OCI-LY3 (cell line): ENCODE measurements at regions not wholly inside any gene's neighbourhood (a gene's known extent, or its start where the extent isn't known, plus 50 kb on each side); places are given as distances from the start of the nearest gene placed in this dataset.

Source experiments
- H2AFZ ChIP-seq: fragments of 200-600, 300-600 bp; shearing (Covaris generic); 2 replicates; pipeline ENCODE4 v1.6.0; 2014; ENCODE audit warnings: antibody characterized with exemption, low read depth, low read length
- H3K27ac ChIP-seq: fragments of 200-600, 300-600 bp; sonication (generic); 2 replicates; pipeline ENCODE4 v1.5.1; 2014; ENCODE audit warnings: mild to moderate bottlenecking, low read length, moderate library complexity, mixed read lengths
- H3K27me3 ChIP-seq: fragments of 200-600, 300-600 bp; sonication (generic); 2 replicates; pipeline ENCODE4 v1.6.1; 2014; ENCODE audit warnings: low read depth, low read length, mixed read lengths
- H3K36me3 ChIP-seq: fragments of 200-600, 300-600 bp; sonication (generic); replicated peaks from 2 replicates; pipeline ENCODE3; 2014; ENCODE audit warnings: low read depth, low read length, mixed read lengths
- H3K4me1 ChIP-seq: fragments of 300-600, 200-600 bp; sonication (generic); 2 replicates; pipeline ENCODE4 v1.6.1; 2014; ENCODE audit warnings: low read length, mixed read lengths
- H3K4me2 ChIP-seq: fragments of 200-600, 300-600 bp; sonication (generic); 2 replicates; pipeline ENCODE4 v1.6.1; 2014; ENCODE audit warnings: low read length, mixed read lengths
- H3K4me3 ChIP-seq: fragments of 300-600, 200-600 bp; sonication (generic); 2 replicates; pipeline ENCODE4 v1.5.1; 2014; ENCODE audit warnings: antibody characterized with exemption, mild to moderate bottlenecking, low read length, moderate library complexity
- H3K79me2 ChIP-seq: fragments of 300-600, 200-600 bp; shearing (Covaris generic); 2 replicates; pipeline ENCODE4 v1.6.1; 2014; ENCODE audit warnings: mild to moderate bottlenecking, low read length, mixed read lengths
- H3K9ac ChIP-seq: fragments of 300-600, 200-600 bp; shearing (Covaris generic); 2 replicates; pipeline ENCODE4 v1.6.0; 2014; ENCODE audit warnings: mild to moderate bottlenecking, low read length, moderate library complexity
- H3K9me3 ChIP-seq: fragments of 200-600, 300-600 bp; shearing (Covaris generic); 2 replicates; pipeline ENCODE4 v1.6.1; 2014; ENCODE audit warnings: low read length, mixed read lengths; ENCODE audit not compliant: insufficient read depth
- H4K20me1 ChIP-seq: fragments of 200-600, 300-600 bp; sonication (generic); 2 replicates; pipeline ENCODE4 v1.6.1; 2016; ENCODE audit warnings: low read length, mixed read lengths; ENCODE audit not compliant: insufficient read depth
- EZH2phosphoT487 ChIP-seq: fragments of 200-600 bp; shearing (Covaris generic); IDR thresholded peaks from 2 replicates; pipeline ENCODE4 v1.6.1; 2018; ENCODE audit warnings: antibody characterized with exemption, mixed run types, low read depth
- TF ChIP-seq, protein P1 (sequence below): fragments of 200-600, 300-600 bp; sonication (generic); IDR thresholded peaks from 2 replicates; pipeline ENCODE4 v1.5.1; 2014; ENCODE audit warnings: antibody characterized with exemption, low read length, low read depth

DNA sequence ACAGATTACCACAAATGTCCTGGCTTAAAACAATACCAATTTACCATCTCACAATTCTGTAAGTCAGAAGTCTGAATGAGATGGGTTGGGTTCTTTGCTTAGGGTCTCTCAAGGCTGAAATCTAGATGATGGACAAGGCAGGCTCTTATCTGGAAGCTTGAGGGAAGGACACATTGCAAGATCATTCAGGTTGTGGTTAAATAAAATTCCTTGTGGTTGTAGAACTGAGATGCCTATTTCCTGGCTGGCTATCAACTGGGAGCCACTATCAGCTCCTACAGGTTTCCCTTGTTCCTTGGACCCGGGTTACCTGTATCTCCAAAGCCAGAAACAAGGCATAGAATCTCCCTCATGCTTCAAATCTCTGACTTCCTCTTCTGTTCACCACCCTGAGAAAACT, 148.4 kb downstream of the MDFIC start:
- Histone ChIP-seq H3K4me3 (no peak overlapping the region), H3K4me1 (peaks cover 36% of the 10 kb centered on the region), H3K36me3 (no peaks in the 10 kb centered on the region), H2AFZ (no peak overlapping the region), H3K27me3 (no peaks in the 10 kb centered on the region), H4K20me1 (no peaks in the 10 kb centered on the region), H3K79me2 (no peaks in the 10 kb centered on the region), H3K27ac (no peak overlapping the region), H3K9me3 (no peaks in the 10 kb centered on the region), H3K9ac (no peak overlapping the region), H3K4me2 (no peak overlapping the region)
- TF ChIP-seq EZH2phosphoT487, result no peak
- TF ChIP-seq, protein P1, sequence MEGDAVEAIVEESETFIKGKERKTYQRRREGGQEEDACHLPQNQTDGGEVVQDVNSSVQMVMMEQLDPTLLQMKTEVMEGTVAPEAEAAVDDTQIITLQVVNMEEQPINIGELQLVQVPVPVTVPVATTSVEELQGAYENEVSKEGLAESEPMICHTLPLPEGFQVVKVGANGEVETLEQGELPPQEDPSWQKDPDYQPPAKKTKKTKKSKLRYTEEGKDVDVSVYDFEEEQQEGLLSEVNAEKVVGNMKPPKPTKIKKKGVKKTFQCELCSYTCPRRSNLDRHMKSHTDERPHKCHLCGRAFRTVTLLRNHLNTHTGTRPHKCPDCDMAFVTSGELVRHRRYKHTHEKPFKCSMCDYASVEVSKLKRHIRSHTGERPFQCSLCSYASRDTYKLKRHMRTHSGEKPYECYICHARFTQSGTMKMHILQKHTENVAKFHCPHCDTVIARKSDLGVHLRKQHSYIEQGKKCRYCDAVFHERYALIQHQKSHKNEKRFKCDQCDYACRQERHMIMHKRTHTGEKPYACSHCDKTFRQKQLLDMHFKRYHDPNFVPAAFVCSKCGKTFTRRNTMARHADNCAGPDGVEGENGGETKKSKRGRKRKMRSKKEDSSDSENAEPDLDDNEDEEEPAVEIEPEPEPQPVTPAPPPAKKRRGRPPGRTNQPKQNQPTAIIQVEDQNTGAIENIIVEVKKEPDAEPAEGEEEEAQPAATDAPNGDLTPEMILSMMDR, result no peak
